Mucosa of rectum (tissue), 2 donors: ENCODE measurements at regions not wholly inside any gene's neighbourhood (a gene's known extent, or its start where the extent isn't known, plus 50 kb on each side); places are given as distances from the start of the nearest gene placed in this dataset.

Experiments
- H3K27ac ChIP-seq, 2 donors: one replicate each; pipeline ENCODE4 v1.7.0; 2013; ENCODE audit warnings: inconsistent platforms in 2 of 2, low read depth in 2 of 2, low read length in 2 of 2
- H3K27me3 ChIP-seq, 2 donors: one replicate each; pipeline ENCODE4 v1.7.0; 2013; ENCODE audit warnings: low read length in 2 of 2; ENCODE audit not compliant: control insufficient read depth in 2 of 2, insufficient read depth in 2 of 2
- H3K36me3 ChIP-seq, 2 donors: one replicate each; pipeline ENCODE4 v1.7.0; 2013; ENCODE audit warnings: low read length in 2 of 2; ENCODE audit not compliant: control insufficient read depth in 2 of 2, insufficient read depth in 2 of 2
- H3K4me1 ChIP-seq, 2 donors: one replicate each; pipeline ENCODE4 v1.7.0; 2013; ENCODE audit warnings: low read length in 2 of 2, mild to moderate bottlenecking in 1 of 2; ENCODE audit not compliant: control insufficient read depth in 2 of 2, insufficient read depth in 2 of 2
- H3K4me3 ChIP-seq, 2 donors: one replicate each; pipeline ENCODE4 v1.7.0; 2013; ENCODE audit warnings: low read length in 2 of 2
- H3K9ac ChIP-seq, 2 donors: one replicate each; pipeline ENCODE4 v1.7.0; 2013; ENCODE audit warnings: low read length in 2 of 2, low read depth in 1 of 2, mild to moderate bottlenecking in 1 of 2
- H3K9me3 ChIP-seq, 2 donors: one replicate each; pipeline ENCODE4 v1.7.0; 2013; ENCODE audit warnings: low read length in 2 of 2; ENCODE audit not compliant: control insufficient read depth in 2 of 2
- donor health status: healthy.
- donor health status: Normal muscosa, but diverticular disease.

DNA sequence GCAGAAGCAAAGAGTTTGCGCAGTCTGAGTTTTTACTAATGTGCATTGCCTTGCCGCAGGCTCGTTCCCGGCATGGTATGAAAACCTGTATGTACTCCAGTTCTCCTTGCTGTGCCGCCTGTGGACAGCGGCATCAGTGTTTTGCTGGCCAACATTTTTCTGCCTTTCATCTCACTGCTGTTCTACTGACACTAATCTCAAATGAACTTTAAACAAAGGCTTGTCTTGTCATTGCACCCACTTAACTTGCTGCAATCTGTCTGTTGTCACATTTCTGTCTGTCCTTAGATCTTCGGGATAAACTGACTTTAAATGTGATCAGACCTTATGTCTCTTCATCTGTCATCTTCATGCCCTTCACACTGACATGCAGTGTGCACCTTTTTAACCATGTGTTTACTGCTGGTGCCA is 71.7 kb upstream of the ZNRF2 start:
- Histone ChIP-seq H3K4me3 (no peak overlapping the region), H3K9me3 (no peaks in the 10 kb centered on the region), H3K4me1 (peaks cover 4 to 6% of the 10 kb centered on the region in 2 donors), H3K9ac (no peak overlapping the region), H3K36me3 (no peaks in the 10 kb centered on the region), H3K27ac (no peak overlapping the region), H3K27me3 (no peaks in the 10 kb centered on the region)

- Histone ChIP-seq H3K4me3 (no peak overlapping the region), H3K27me3 (no peaks in the 10 kb centered on the region), H3K4me1 (peaks cover 4 to 6% of the 10 kb centered on the region in 2 donors), H3K9me3 (no peaks in the 10 kb centered on the region), H3K27ac (no peak overlapping the region), H3K9ac (no peak overlapping the region), H3K36me3 (no peaks in the 10 kb centered on the region)
Observed at GRCh38 chr7:30213637-30214036, 70.8 kb upstream of the ZNRF2 start.

GRCh38 chr7:30214651-30215137 is 69.7 kb upstream of the ZNRF2 start:
- Histone ChIP-seq H3K27me3 (no peaks in the 10 kb centered on the region), H3K4me1 (peaks cover 4 to 6% of the 10 kb centered on the region in 2 donors), H3K9me3 (no peaks in the 10 kb centered on the region), H3K4me3 (no peak overlapping the region), H3K36me3 (no peaks in the 10 kb centered on the region), H3K9ac (no peak overlapping the region), H3K27ac (no peak overlapping the region)

DNA sequence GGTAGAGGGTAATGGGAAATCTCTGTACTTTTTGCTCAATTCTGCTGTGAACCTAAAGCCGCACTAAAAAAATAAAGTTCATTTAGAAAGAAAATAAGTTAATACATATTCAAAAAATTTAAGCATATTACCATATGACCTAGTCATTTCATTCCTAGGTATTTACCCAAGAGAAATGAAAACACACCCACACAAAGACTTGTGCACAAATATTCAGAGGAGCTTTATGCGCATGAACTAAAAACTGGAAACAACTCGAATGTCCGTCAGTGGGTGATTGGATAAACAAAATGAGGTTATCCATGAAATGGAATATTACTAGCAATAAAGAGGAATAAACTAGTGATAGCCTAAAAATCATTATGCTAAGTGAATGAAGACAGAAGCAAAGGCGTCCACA is 62.6 kb upstream of the ZNRF2 start:
- no peaks in the 10 kb centered on the region for H3K9me3 ChIP-seq
- H3K9ac ChIP-seq: no peak overlapping the region
- no peak overlapping the region for H3K27ac ChIP-seq
- no peak overlapping the region for H3K4me3 ChIP-seq
- no peaks in the 10 kb centered on the region for H3K27me3 ChIP-seq
- H3K4me1 ChIP-seq: peaks cover 12 to 15% of the 10 kb centered on the region in 2 donors
- H3K36me3 ChIP-seq: no peaks in the 10 kb centered on the region

DNA sequence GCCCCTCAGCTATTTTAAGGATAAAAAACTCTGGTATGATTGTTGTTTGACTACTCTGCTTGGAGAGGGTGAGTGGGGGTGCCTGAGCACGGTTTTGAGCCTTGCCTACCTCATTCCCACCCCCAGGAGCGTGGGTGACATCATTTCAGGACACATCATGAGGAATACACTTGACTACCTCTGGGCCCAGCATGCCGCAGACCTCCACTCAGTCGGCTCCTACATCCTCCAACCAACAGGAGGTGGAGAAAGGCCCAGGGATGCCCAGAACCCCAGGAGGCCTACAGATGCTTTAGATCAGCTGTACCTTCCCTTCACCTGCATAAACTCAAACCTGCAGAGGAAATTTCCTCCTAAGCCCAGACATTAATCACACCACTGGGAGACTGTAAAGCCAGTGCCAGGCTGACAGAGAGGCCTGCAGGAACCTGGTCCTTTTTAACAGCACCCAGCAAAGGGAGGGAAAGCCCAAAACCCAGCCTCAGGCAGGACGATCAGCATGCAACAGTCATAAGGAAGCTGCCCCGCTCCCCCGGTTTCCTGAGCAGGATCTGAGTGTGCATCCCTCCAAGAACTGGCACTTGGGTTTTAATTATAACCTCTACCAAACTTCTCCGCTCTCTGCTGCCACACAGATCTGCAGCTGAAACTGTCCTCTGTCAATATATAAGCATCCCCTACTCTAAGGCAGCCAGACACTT is 61.7 kb upstream of the ZNRF2 start:
- no peak overlapping the region for H3K4me3 ChIP-seq
- H3K36me3 ChIP-seq: no peaks in the 10 kb centered on the region
- H3K27me3 ChIP-seq: no peaks in the 10 kb centered on the region
- H3K4me1 ChIP-seq: peaks cover 15 to 18% of the 10 kb centered on the region in 2 donors
- no peak overlapping the region for H3K27ac ChIP-seq
- H3K9me3 ChIP-seq: no peaks in the 10 kb centered on the region
- no peak overlapping the region for H3K9ac ChIP-seq

DNA sequence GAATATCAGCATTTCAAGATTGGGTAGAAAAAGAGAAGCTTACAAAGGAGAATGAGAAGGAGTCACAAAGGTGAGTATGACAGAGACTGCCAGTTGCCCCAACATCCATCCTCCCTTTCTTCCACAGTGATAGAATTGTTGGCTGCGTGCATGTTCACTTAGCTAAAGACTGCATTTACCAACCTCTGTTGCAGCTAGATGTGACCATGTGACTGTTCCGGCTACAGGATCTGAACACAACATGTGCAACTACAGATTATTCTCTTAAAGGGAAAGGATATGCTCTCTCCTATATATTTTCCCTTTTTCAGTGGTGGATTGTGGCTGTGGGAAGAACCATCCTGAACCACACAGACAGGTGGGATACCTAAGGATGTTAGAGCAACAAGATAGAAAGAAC is 60.5 kb upstream of the ZNRF2 start:
- Histone ChIP-seq H3K9ac (no peak overlapping the region), H3K9me3 (no peaks in the 10 kb centered on the region), H3K4me3 (no peak overlapping the region), H3K27me3 (no peaks in the 10 kb centered on the region), H3K27ac (no peak overlapping the region), H3K4me1 (peaks cover 15 to 18% of the 10 kb centered on the region in 2 donors), H3K36me3 (no peaks in the 10 kb centered on the region)

DNA sequence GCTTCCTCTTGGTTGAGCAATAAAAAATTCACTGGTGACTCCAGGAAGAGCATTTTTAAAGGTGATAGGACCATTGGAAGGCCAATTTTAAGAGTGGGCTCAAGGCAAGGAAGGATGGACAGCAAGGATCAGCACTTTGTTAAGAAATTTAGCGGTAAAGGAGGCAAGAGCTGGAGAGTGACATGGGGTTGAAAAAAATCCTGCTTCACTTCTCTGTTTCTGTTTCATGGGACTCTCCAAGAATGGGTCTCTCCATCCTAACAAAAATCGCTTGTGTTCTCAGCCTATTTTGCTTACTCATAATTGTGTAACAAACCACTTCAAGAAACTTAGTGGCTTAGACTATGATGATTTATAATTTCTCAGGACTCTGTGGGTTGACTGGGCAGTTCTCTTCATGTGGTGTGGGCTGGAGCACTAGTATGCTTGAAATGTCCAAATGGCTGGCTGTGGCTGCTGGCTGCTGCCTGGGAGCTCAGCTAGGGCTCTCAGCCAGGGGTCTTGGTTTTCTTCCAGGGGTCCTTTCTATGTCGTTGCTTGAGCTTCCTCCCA is 59.8 kb upstream of the ZNRF2 start:
- Histone ChIP-seq H3K36me3 (no peaks in the 10 kb centered on the region), H3K4me3 (no peak overlapping the region), H3K9ac (no peak overlapping the region), H3K9me3 (no peaks in the 10 kb centered on the region), H3K27ac (no peak overlapping the region), H3K4me1 (peaks cover 15 to 18% of the 10 kb centered on the region in 2 donors), H3K27me3 (no peaks in the 10 kb centered on the region)

GRCh38 chr7:30225863-30226613 is 58.4 kb upstream of the ZNRF2 start:
- H3K27me3 ChIP-seq: no peaks in the 10 kb centered on the region
- peak overlapping the region in 1 of 2 donors; percentile 57 for H3K9ac ChIP-seq
- peak overlapping the region; percentile 68 to 76 for H3K27ac ChIP-seq
- no peaks in the 10 kb centered on the region for H3K9me3 ChIP-seq
- H3K4me3 ChIP-seq: peak overlapping the region in 1 of 2 donors; percentile 14
- H3K36me3 ChIP-seq: no peaks in the 10 kb centered on the region
- H3K4me1 ChIP-seq: peaks cover 15 to 18% of the 10 kb centered on the region in 2 donors

DNA sequence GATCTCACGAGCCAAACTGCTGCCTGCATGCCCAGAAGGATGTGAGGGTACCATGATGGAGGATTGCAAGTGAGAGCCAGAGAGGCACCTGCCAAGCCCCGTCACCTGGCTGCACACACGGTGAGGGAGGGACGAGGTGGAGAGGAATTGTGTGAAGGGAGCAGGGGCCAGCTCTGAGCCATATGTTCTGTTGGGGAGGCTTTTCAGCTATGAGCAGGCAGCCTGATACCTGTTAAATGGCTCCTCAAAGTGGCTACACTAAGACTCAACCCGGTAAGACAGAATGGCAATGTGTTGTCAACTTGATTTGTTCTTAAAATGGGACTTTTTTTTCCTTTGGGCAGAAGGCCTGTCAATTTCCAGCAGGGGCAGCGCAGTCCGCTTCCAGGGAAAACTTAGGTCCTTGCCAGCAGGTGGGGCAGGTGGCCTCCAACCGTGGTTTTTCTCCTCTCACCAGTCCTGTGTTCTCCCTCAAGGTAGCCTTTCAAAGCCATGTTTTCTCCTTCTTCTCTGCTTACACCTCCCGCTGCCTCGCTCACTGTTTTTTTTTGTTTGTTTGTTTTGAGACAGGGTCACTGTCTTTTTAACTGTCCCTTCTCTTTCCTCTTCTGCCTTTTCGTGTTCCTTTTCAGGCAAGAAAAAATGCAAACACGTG is 57.7 kb upstream of the ZNRF2 start:
- H3K4me3 ChIP-seq: peak overlapping the region in 1 of 2 donors; percentile 14
- peak overlapping the region in 1 of 2 donors; percentile 57 for H3K9ac ChIP-seq
- H3K36me3 ChIP-seq: no peaks in the 10 kb centered on the region
- H3K9me3 ChIP-seq: no peaks in the 10 kb centered on the region
- H3K4me1 ChIP-seq: peaks cover 15 to 18% of the 10 kb centered on the region in 2 donors
- peak overlapping the region; percentile 68 to 76 for H3K27ac ChIP-seq
- no peaks in the 10 kb centered on the region for H3K27me3 ChIP-seq

DNA sequence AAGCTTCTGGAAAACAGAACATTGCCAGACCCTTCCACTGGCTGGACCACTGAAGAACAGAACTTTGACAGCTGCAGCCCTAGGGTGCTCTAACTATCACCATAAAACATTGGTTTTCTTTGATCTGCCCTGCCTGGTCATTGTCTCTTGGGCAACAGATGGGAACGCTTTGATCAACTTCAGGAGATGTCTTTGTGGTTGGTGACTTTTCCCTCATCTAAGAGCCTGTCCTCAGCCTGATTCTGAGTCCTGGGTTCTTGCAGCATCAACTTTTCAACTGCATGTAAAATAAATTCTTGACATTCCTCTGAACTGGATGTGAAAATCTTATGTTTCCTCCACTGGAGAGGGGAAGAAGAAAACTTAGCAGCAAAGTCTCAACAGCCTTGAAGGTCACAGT is 53.1 kb upstream of the ZNRF2 start:
- Histone ChIP-seq H3K9me3 (no peaks in the 10 kb centered on the region), H3K4me1 (peaks cover 8% of the 10 kb centered on the region in 2 donors), H3K27me3 (no peaks in the 10 kb centered on the region), H3K9ac (no peak overlapping the region), H3K36me3 (no peaks in the 10 kb centered on the region), H3K4me3 (no peak overlapping the region), H3K27ac (no peak overlapping the region)
